B cell (primary cell): ENCODE measurements at regions not wholly inside any gene's neighbourhood (a gene's known extent, or its start where the extent isn't known, plus 50 kb on each side); places are given as distances from the start of the nearest gene placed in this dataset.

Experiments used
- ATAC-seq: fragments of 200-7000 bp; cut with Tn5 transposase; one replicate; pipeline ENCODE4 v1.10.0; 2021; ENCODE audit warnings: low read depth, mild to moderate bottlenecking, moderate number of reproducible peaks, moderate library complexity
- CTCF ChIA-PET: fragments of 350-600 bp; sonication (Branson Sonifier 250); formaldehyde crosslinking; loops from one replicate; lab custom pipeline; 2021; ENCODE audit warnings: antibody characterized with exemption, inconsistent platforms; lab: Charles Lee
- POLR2A ChIA-PET: fragments of 350-600 bp; sonication (Branson Sonifier 250); formaldehyde crosslinking; loops from one replicate; lab custom pipeline; 2021; ENCODE audit warnings: antibody characterized with exemption; lab: Charles Lee
- DNase-seq: peaks from one replicate; pipeline ENCODE4 v3.0.0; 2013
- H2AFZ ChIP-seq: 2 replicates; pipeline ENCODE4 v1.6.1; 2012; ENCODE audit warnings: mild to moderate bottlenecking, low read depth, low read length; ENCODE audit not compliant: insufficient read depth, poor library complexity, severe bottlenecking
- H3K27ac ChIP-seq, 2 donors: 1 replicate in 1 of 2; 2 replicates in 1 of 2; pipeline ENCODE4 v1.5.1; 2012 to 2013; ENCODE audit warnings: low read length in 2 of 2, mild to moderate bottlenecking in 2 of 2, moderate library complexity in 1 of 2
- H3K27me3 ChIP-seq, 4 experiments: fragments of 200-600 bp in 1 of 4; sonication (generic) in 1 of 4; replicated peaks in 1 of 4; 1 replicate in 2 of 4; 2 replicates in 2 of 4; pipeline versions ENCODE4 v1.6.1 to v1.7.0; 2013 to 2016; ENCODE audit warnings: low read length in 3 of 4, mild to moderate bottlenecking in 2 of 4, mixed read lengths in 1 of 4, moderate library complexity in 1 of 4; ENCODE audit not compliant: insufficient read depth in 4 of 4, control insufficient read depth in 3 of 4; ENCODE audit errors: control extremely low read depth in 1 of 4
- H3K36me3 ChIP-seq, 2 experiments: replicated peaks in 1 of 2; 1 replicate in 1 of 2; 2 replicates in 1 of 2; pipeline versions ENCODE4 v1.6.1 to v1.7.1; 2013; ENCODE audit warnings: low read length in 1 of 2; ENCODE audit not compliant: insufficient read depth in 2 of 2, control insufficient read depth in 1 of 2; ENCODE audit errors: control extremely low read depth in 1 of 2, extremely low read depth in 1 of 2
- H3K4me1 ChIP-seq, 2 donors: fragments of 200-600 bp in 1 of 2; sonication (generic) in 1 of 2; 1 replicate in 1 of 2; 2 replicates in 1 of 2; pipeline versions ENCODE4 v1.5.1 to v1.6.1; 2013 to 2017; ENCODE audit warnings: low read length in 2 of 2; ENCODE audit not compliant: control insufficient read depth in 2 of 2, insufficient read depth in 2 of 2
- H3K4me2 ChIP-seq: replicated peaks from 2 replicates; pipeline ENCODE3; 2012; ENCODE audit warnings: mild to moderate bottlenecking, low read depth, low read length; ENCODE audit not compliant: poor library complexity, severe bottlenecking
- H3K4me3 ChIP-seq, 5 experiments: fragments of 200-600 bp in 1 of 5; sonication (generic) in 1 of 5; 1 replicate in 3 of 5; 2 replicates in 2 of 5; pipeline versions ENCODE4 v1.5.1 to v1.7.0; 2011 to 2016; ENCODE audit warnings: low read length in 4 of 5, mild to moderate bottlenecking in 4 of 5, low read depth in 2 of 5, control low read depth in 1 of 5, moderate library complexity in 1 of 5; ENCODE audit not compliant: insufficient read depth in 1 of 5; ENCODE audit errors: control extremely low read depth in 1 of 5, extremely low read depth in 1 of 5
- H3K79me2 ChIP-seq: fragments of 200-600 bp; sonication (generic); one replicate; pipeline ENCODE4 v1.6.0; 2016; ENCODE audit warnings: low read length; ENCODE audit not compliant: control insufficient read depth, insufficient read depth
- H3K9ac ChIP-seq: fragments of 200-600 bp; sonication (generic); 2 replicates; pipeline ENCODE4 v1.6.1; 2017; ENCODE audit warnings: mild to moderate bottlenecking, low read length, moderate library complexity
- H3K9me3 ChIP-seq, 3 donors: one replicate each; pipeline versions ENCODE4 v1.6.1 to v1.7.1; 2013; ENCODE audit warnings: low read length in 2 of 3; ENCODE audit not compliant: control insufficient read depth in 2 of 3, insufficient read depth in 1 of 3; ENCODE audit errors: control extremely low read depth in 1 of 3
- H4K20me1 ChIP-seq: 2 replicates; pipeline ENCODE4 v1.6.0; 2012; ENCODE audit warnings: mild to moderate bottlenecking, low read length; ENCODE audit not compliant: insufficient read depth, control insufficient read depth, poor library complexity, severe bottlenecking
- H3K27ac Mint-ChIP-seq: one replicate; pipeline ENCODE4 v1.8.0; 2021; ENCODE audit warnings: mixed read lengths
- H3K27me3 Mint-ChIP-seq: one replicate; pipeline ENCODE4 v1.8.0; 2021; ENCODE audit warnings: mixed read lengths
- H3K4me1 Mint-ChIP-seq: one replicate; pipeline ENCODE4 v1.8.0; 2021; ENCODE audit warnings: mixed read lengths
- H3K4me3 Mint-ChIP-seq: one replicate; pipeline ENCODE4 v1.8.0; 2021; ENCODE audit warnings: mixed read lengths
- H3K9me3 Mint-ChIP-seq: one replicate; pipeline ENCODE4 v1.8.0; 2022; ENCODE audit warnings: mixed read lengths; ENCODE audit not compliant: insufficient read depth
- EZH2 ChIP-seq: IDR thresholded peaks from 2 replicates; pipeline ENCODE4 v1.6.1; 2012; ENCODE audit warnings: borderline replicate concordance, low read depth, mild to moderate bottlenecking, moderate library complexity, low read length; ENCODE audit not compliant: insufficient read depth, poor library complexity, severe bottlenecking
- WGBS: methylation state at CpG from one replicate; pipeline ENCODE4 v1.1.5; 2013; ENCODE audit warnings: missing lambda C conversion rate; ENCODE audit not compliant: insufficient coverage; 5-methylcytosine and 5-hydroxymethylcytosine counted together
- intact Hi-C: fragments of 100-400 bp; cut with micrococcal nuclease; formaldehyde crosslinking; loops from one replicate; pipeline ENCODE4 v1.10.0; 2022
- TF ChIP-seq, protein P1 (sequence below): fragments of 200-600 bp; IDR thresholded peaks from one replicate; pipeline ENCODE4 v1.8.0; 2022; ENCODE audit warnings: antibody characterized with exemption, mild to moderate bottlenecking

- no peaks in the 10 kb centered on the region for H3K27me3 Mint-ChIP-seq
- H3K9ac ChIP-seq, result no peak overlapping the region
- TF ChIP-seq EZH2, result no peak
- TF ChIP-seq, protein P1, sequence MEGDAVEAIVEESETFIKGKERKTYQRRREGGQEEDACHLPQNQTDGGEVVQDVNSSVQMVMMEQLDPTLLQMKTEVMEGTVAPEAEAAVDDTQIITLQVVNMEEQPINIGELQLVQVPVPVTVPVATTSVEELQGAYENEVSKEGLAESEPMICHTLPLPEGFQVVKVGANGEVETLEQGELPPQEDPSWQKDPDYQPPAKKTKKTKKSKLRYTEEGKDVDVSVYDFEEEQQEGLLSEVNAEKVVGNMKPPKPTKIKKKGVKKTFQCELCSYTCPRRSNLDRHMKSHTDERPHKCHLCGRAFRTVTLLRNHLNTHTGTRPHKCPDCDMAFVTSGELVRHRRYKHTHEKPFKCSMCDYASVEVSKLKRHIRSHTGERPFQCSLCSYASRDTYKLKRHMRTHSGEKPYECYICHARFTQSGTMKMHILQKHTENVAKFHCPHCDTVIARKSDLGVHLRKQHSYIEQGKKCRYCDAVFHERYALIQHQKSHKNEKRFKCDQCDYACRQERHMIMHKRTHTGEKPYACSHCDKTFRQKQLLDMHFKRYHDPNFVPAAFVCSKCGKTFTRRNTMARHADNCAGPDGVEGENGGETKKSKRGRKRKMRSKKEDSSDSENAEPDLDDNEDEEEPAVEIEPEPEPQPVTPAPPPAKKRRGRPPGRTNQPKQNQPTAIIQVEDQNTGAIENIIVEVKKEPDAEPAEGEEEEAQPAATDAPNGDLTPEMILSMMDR, result no peak
- no peaks in the 10 kb centered on the region for H4K20me1 ChIP-seq
- H3K79me2 ChIP-seq, result no peaks in the 10 kb centered on the region
- no peaks in the 10 kb centered on the region for H3K9me3 Mint-ChIP-seq
- H3K4me1 Mint-ChIP-seq, result no peaks in the 10 kb centered on the region
- H2AFZ ChIP-seq, result no peak overlapping the region
- H3K36me3 ChIP-seq, result no peaks in the 10 kb centered on the region
- 52% methylated on average over 2 of the region's 5 CpGs for WGBS
- no peak overlapping the region for H3K4me3 ChIP-seq
- no peaks in the 10 kb centered on the region for H3K4me1 ChIP-seq
- DNase-seq, result no peak
- no peak overlapping the region for H3K27ac Mint-ChIP-seq
- no peaks in the 10 kb centered on the region for H3K27me3 ChIP-seq
- H3K4me3 Mint-ChIP-seq, result no peak overlapping the region
- H3K4me2 ChIP-seq, result no peak overlapping the region
- H3K27ac ChIP-seq, result no peak overlapping the region
- no peak for ATAC-seq
- intact Hi-C loops, result no loop called here
- H3K9me3 ChIP-seq, result no peaks in the 10 kb centered on the region
- ChIA-PET CTCF (no interaction called here), POLR2A (no interaction called here)
These were observed 472.3 kb upstream of the BRINP3 start for GRCh38 chr1:190949939-190950338.

DNA sequence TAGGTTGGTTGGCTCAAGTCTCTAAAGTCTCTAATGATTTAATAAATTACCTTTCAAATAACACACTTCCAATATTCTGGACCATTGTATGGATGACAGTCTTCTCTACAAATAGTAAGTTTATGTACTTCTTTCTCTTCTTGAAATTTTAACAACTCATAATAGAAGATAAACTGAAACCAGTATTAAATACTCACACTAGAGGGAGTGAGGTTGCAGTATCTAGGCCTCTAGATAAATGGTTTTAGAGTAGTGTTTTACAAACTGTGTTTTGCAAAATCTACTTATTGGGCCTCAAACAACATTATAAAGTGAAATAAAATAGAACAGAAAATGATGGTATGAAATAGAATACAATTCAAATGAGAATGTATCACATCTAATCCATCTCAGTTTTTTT lies 479.9 kb upstream of the BRINP3 start:
- ATAC-seq (no peak), DNase-seq (no peak)
- Mint-ChIP-seq H3K4me1 (no peaks in the 10 kb centered on the region), H3K9me3 (peaks cover 2% of the 10 kb centered on the region), H3K27me3 (no peaks in the 10 kb centered on the region), H3K4me3 (no peak overlapping the region), H3K27ac (no peak overlapping the region)
- TF ChIP-seq, protein P1, result no peak
- no peak for TF ChIP-seq EZH2
- H3K4me1 ChIP-seq, result no peaks in the 10 kb centered on the region
- H3K79me2 ChIP-seq, result no peaks in the 10 kb centered on the region
- ChIA-PET POLR2A (no interaction called here), CTCF (no interaction called here)
- no peaks in the 10 kb centered on the region for H3K36me3 ChIP-seq
- H3K27ac ChIP-seq, result no peak overlapping the region
- no peaks in the 10 kb centered on the region for H4K20me1 ChIP-seq
- no peak overlapping the region for H3K4me3 ChIP-seq
- intact Hi-C loops, result no loop called here
- no peak overlapping the region for H2AFZ ChIP-seq
- no peak overlapping the region for H3K4me2 ChIP-seq
- H3K9me3 ChIP-seq, result no peaks in the 10 kb centered on the region
- no peak overlapping the region for H3K9ac ChIP-seq
- H3K27me3 ChIP-seq, result no peaks in the 10 kb centered on the region
